GM12878 (cell line): ENCODE measurements at regions not wholly inside any gene's neighbourhood (a gene's known extent, or its start where the extent isn't known, plus 50 kb on each side); places are given as distances from the start of the nearest gene placed in this dataset.
"Not testable (repeated sequence)": the region's sequence is repeated elsewhere in the genome, so short reads cannot be mapped to it uniquely, and the experiment has no call there.

ENCODE experiments used
- ATAC-seq: fragments of 200-7000 bp; cut with Tn5 transposase; 3 replicates; pipeline ENCODE4 v1.9.1; 2020; ENCODE audit warnings: mild to moderate bottlenecking, moderate library complexity
- BruUV-seq: library from RNA; stranded (reverse); fragments of 400-500 nt; replicated peaks from 2 replicates; lab custom pipeline; 2021; lab: Mats Ljungman, UMichigan
- CTCF ChIA-PET: fragments of 300-600 bp; sonication (Branson Sonifier 250); formaldehyde crosslinking; extraction: SDS; loops from one replicate; lab custom pipeline; 2021; ENCODE audit warnings: inconsistent platforms; lab: Yijun Ruan, JAX
- POLR2A ChIA-PET: fragments of 350-600 bp; formaldehyde crosslinking; extraction: SDS; loops from one replicate; lab custom pipeline; 2021; ENCODE audit warnings: inconsistent platforms; lab: Charles Lee
- RAD21 ChIA-PET: fragments of 300-600 bp; sonication (Branson Sonifier 250); formaldehyde crosslinking; loops from one replicate; lab custom pipeline; 2023; ENCODE audit warnings: antibody characterized with exemption; ENCODE audit not compliant: unreplicated experiment; lab: Charles Lee
- SMC1A ChIA-PET: fragments of 300-600 bp; sonication (Branson Sonifier 250); formaldehyde crosslinking; loops from one replicate; lab custom pipeline; 2023; ENCODE audit not compliant: unreplicated experiment, uncharacterized antibody; lab: Charles Lee
- DNase-seq: peaks from one replicate; pipeline ENCODE4 v3.0.0-alpha.2; 2011; ENCODE audit warnings: low read depth, low spot score
- FAIRE-seq: peaks from 3 replicates; lab custom pipeline; 2011; peaks lifted over from hg19 to GRCh38; lab: Jason Lieb, UNC
- H2AFZ ChIP-seq: 2 replicates; pipeline ENCODE4 v1.6.0; 2011; ENCODE audit warnings: low read depth, low read length, control low read depth; ENCODE audit not compliant: control insufficient read depth
- H3K27ac ChIP-seq: 2 replicates; pipeline ENCODE4 v1.5.1; 2011; ENCODE audit warnings: control low read depth; ENCODE audit not compliant: control insufficient read depth, insufficient read depth
- H3K27me3 ChIP-seq, 2 experiments: replicated peaks in 1 of 2; 2 replicates each; pipeline versions ENCODE4 v1.6.0 to v1.6.1; 2011; ENCODE audit warnings: low read length in 1 of 2; ENCODE audit not compliant: control insufficient read depth in 2 of 2, insufficient read depth in 2 of 2
- H3K36me3 ChIP-seq, 2 experiments: 2 replicates each; pipeline ENCODE4 v1.5.1; 2011; ENCODE audit warnings: low read length in 1 of 2; ENCODE audit not compliant: control insufficient read depth in 2 of 2, insufficient read depth in 2 of 2
- H3K4me1 ChIP-seq: 2 replicates; pipeline ENCODE4 v1.6.1; 2011; ENCODE audit warnings: mild to moderate bottlenecking, low read length, moderate library complexity, mixed read lengths; ENCODE audit not compliant: control insufficient read depth, insufficient read depth
- H3K4me2 ChIP-seq: 2 replicates; pipeline ENCODE4 v1.6.0; 2011; ENCODE audit warnings: control low read depth; ENCODE audit not compliant: control insufficient read depth, insufficient read depth
- H3K4me3 ChIP-seq: fragments of 200-600 bp; sonication (generic); 2 replicates; pipeline ENCODE4 v1.5.1; 2016
- H3K79me2 ChIP-seq: 2 replicates; pipeline ENCODE4 v1.6.0; 2011; ENCODE audit warnings: low read length; ENCODE audit not compliant: control insufficient read depth, insufficient read depth
- H3K9ac ChIP-seq: 2 replicates; pipeline ENCODE4 v1.8.0; 2011; ENCODE audit warnings: low read length, control low read depth, mixed read lengths; ENCODE audit not compliant: control insufficient read depth, insufficient read depth
- H3K9me3 ChIP-seq: replicated peaks from 3 replicates; pipeline ENCODE4 v1.5.1; 2011; ENCODE audit warnings: mild to moderate bottlenecking, low read length; ENCODE audit not compliant: control insufficient read depth, insufficient read depth
- H4K20me1 ChIP-seq: 2 replicates; pipeline ENCODE4 v1.6.0; 2011; ENCODE audit not compliant: control insufficient read depth, insufficient read depth
- BACH1 ChIP-seq: fragments of 450-650 bp; IDR thresholded peaks from 2 replicates; pipeline ENCODE4 v1.6.1; 2017; ENCODE audit warnings: mild to moderate bottlenecking, borderline replicate concordance
- TARDBP ChIP-seq: IDR thresholded peaks from 2 replicates; pipeline ENCODE4 v1.6.1; 2016; ENCODE audit warnings: borderline replicate concordance
- WGBS: methylation state at CpG from one replicate; pipeline ENCODE4 v1.1.6; 2016; ENCODE audit warnings: low lambda C conversion rate; ENCODE audit not compliant: insufficient replicate concordance, insufficient coverage; ENCODE audit errors: missing lambda C conversion rate; 5-methylcytosine and 5-hydroxymethylcytosine counted together
- in situ Hi-C: fragments of 300-500 bp; cut with MboI; formaldehyde crosslinking; loops from 9 replicates; pipeline ENCODE4 v1.14.3; 2018; ENCODE audit warnings: mixed read lengths
- intact Hi-C: fragments of 100-400 bp; cut with micrococcal nuclease; formaldehyde crosslinking; loops from one replicate; pipeline ENCODE4 v1.14.2; 2022; ENCODE audit not compliant: unreplicated experiment
- TF ChIP-seq, protein P1 (sequence below): fragments of 450-650 bp; formaldehyde crosslinking; IDR thresholded peaks from 2 replicates; pipeline ENCODE4 v1.5.0; 2022; ENCODE audit warnings: mild to moderate bottlenecking, missing genetic modification characterization

DNA sequence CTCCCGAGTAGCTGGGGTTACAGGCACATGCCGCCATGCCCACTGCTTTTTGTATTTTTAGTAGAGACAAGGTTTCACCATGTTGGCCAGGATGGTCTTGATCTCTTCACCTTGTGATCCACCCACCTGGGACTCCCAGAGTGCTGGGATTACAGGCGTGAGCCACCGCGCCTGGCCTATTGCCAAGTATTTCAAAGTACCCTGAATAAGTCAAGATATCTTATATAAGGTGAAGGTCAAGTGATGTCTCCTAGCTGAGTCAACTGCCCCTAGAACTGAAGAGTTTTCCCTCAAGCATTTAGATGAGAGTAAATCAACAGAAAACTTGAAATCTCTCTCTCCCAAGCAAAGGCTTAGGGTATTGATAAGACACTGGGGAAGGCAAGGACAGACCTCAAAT lies 63.9 kb downstream of the RPL22L1 start (continued):
- TF ChIP-seq, protein P1, sequence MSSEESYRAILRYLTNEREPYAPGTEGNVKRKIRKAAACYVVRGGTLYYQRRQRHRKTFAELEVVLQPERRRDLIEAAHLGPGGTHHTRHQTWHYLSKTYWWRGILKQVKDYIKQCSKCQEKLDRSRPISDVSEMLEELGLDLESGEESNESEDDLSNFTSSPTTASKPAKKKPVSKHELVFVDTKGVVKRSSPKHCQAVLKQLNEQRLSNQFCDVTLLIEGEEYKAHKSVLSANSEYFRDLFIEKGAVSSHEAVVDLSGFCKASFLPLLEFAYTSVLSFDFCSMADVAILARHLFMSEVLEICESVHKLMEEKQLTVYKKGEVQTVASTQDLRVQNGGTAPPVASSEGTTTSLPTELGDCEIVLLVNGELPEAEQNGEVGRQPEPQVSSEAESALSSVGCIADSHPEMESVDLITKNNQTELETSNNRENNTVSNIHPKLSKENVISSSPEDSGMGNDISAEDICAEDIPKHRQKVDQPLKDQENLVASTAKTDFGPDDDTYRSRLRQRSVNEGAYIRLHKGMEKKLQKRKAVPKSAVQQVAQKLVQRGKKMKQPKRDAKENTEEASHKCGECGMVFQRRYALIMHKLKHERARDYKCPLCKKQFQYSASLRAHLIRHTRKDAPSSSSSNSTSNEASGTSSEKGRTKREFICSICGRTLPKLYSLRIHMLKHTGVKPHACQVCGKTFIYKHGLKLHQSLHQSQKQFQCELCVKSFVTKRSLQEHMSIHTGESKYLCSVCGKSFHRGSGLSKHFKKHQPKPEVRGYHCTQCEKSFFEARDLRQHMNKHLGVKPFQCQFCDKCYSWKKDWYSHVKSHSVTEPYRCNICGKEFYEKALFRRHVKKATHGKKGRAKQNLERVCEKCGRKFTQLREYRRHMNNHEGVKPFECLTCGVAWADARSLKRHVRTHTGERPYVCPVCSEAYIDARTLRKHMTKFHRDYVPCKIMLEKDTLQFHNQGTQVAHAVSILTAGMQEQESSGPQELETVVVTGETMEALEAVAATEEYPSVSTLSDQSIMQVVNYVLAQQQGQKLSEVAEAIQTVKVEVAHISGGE (CRISPR knock-in tag): no peak
- TF ChIP-seq BACH1: no peak
- no peak for TF ChIP-seq TARDBP

DNA sequence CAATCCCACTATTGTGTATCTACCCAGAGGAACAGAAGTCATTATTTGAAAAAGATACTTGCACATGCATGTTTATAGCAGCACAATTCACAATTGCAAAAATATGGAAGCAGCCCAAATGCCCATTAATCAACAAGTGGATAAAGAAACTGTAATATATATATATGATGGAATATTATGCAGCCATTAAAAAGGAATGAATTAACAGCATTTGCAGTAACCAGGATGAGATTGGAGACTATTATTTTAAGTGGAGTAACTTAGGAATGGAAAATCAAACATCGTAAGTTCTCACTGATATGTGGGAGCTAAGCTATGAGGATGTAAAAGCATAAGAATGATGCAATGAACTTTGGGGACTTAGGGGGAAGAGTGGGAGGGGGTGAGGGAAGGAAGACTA lies 64.7 kb downstream of the RPL22L1 start:
- H3K4me3 ChIP-seq, H2AFZ ChIP-seq, H3K27ac ChIP-seq, SMC1A ChIA-PET, H3K27me3 ChIP-seq, DNase-seq, in situ Hi-C loops, H3K4me1 ChIP-seq, H3K9ac ChIP-seq, H3K79me2 ChIP-seq, ATAC-seq, POLR2A ChIA-PET, H4K20me1 ChIP-seq, H3K9me3 ChIP-seq, H3K36me3 ChIP-seq, FAIRE-seq, CTCF ChIA-PET, H3K4me2 ChIP-seq, intact Hi-C loops, RAD21 ChIA-PET, BruUV-seq: not testable (repeated sequence)
- WGBS: 94% methylated on average over 1 of the region's 1 CpG

DNA sequence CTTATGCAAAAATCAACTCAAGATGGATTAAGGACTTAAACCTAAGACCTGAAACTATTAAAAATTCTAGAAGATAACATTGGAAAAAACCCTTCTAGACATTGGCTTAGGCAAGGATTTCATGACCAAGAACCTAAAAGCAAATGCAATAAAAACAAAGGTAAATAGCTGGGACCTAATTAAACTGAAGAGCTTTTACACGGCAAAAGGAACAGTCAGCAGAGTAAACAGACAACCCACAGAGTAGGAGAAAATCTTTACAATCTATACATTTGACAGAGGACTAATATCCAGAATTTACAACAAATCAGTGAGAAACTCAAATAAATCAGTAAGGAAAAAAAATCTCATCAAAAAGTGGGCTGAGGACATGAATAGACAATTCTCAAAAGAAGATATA lies 65.4 kb downstream of the RPL22L1 start:
- ChIA-PET SMC1A (interaction anchor here (1.3 kb wide), 1 partner anchor 12 kb away, joined by 4 read pairs; no protein-coding TSS in a partner anchor), RAD21 (interaction anchor here (1.4 to 1.8 kb wide), 2 partner anchors 7 to 391 kb away, joined by 3 to 6 read pairs; no protein-coding TSS in a partner anchor)
- H3K4me2 ChIP-seq, H3K9me3 ChIP-seq, POLR2A ChIA-PET, H3K9ac ChIP-seq, H3K36me3 ChIP-seq, H2AFZ ChIP-seq, H3K27me3 ChIP-seq, DNase-seq, H3K27ac ChIP-seq, ATAC-seq, FAIRE-seq, CTCF ChIA-PET, H4K20me1 ChIP-seq, H3K79me2 ChIP-seq, H3K4me1 ChIP-seq, intact Hi-C loops, BruUV-seq, H3K4me3 ChIP-seq, in situ Hi-C loops: not testable (repeated sequence)
- WGBS: 94% methylated on average over 1 of the region's 1 CpG
